ENCODE measurements at regions not wholly inside any gene's neighbourhood (a gene's known extent, or its start where the extent isn't known, plus 50 kb on each side); places are given as distances from the start of the nearest gene placed in this dataset.

- ATAC-seq (ENCODE audit: insufficient read depth, low read depth) (no peak), DNase-seq (no peak)
- Histone ChIP-seq H3K27ac (ENCODE audit: low read length) (no peak overlapping the region), H2AFZ (ENCODE audit: low read depth, low read length) (no peak overlapping the region), H3K4me1 (ENCODE audit: insufficient read depth, low read length) (no peaks in the 10 kb centered on the region), H3K9ac (ENCODE audit: low read depth, low read length) (no peak overlapping the region), H3K4me3 (ENCODE audit: low read depth in 1 of 2, low read length in 2 of 2) (no peak overlapping the region), H3K27me3 (ENCODE audit: insufficient read depth, low read length, poor library complexity) (no peaks in the 10 kb centered on the region), H3K79me2 (ENCODE audit: insufficient read depth, low read length) (no peaks in the 10 kb centered on the region), H3K36me3 (ENCODE audit: insufficient read depth, low read length) (no peaks in the 10 kb centered on the region), H4K20me1 (ENCODE audit: insufficient read depth, low read length) (no peaks in the 10 kb centered on the region), H3K4me2 (ENCODE audit: insufficient read depth, low read length) (no peak overlapping the region), H3K9me3 (ENCODE audit: insufficient read depth, low read length, severe bottlenecking) (no peaks in the 10 kb centered on the region)
- no peak for TF ChIP-seq EZH2 (IDR thresholded peaks at IDR 0.05; ENCODE audit: borderline replicate concordance, low read depth, low read length, severe bottlenecking)
- TF ChIP-seq CTCF (IDR thresholded peaks at IDR 0.05; ENCODE audit: borderline replicate concordance, extremely low read depth, low read length, poor library complexity, severe bottlenecking) = no peak
These were observed 166.3 kb downstream of the KDR start for GRCh38 chr4:54959131-54959530.

GRCh38 chr4:54958236-54958635 lies 167.2 kb downstream of the KDR start:
- H3K4me1 ChIP-seq (ENCODE audit: insufficient read depth, low read length) = no peaks in the 10 kb centered on the region
- no peaks in the 10 kb centered on the region for H3K27me3 ChIP-seq (ENCODE audit: insufficient read depth, low read length, poor library complexity)
- H3K4me3 ChIP-seq (ENCODE audit: low read depth in 1 of 2, low read length in 2 of 2) = no peak overlapping the region
- no peaks in the 10 kb centered on the region for H3K79me2 ChIP-seq (ENCODE audit: insufficient read depth, low read length)
- H3K9ac ChIP-seq (ENCODE audit: low read depth, low read length) = no peak overlapping the region
- H3K4me2 ChIP-seq (ENCODE audit: insufficient read depth, low read length) = no peak overlapping the region
- H3K36me3 ChIP-seq (ENCODE audit: insufficient read depth, low read length) = no peaks in the 10 kb centered on the region
- no peak overlapping the region for H3K27ac ChIP-seq (ENCODE audit: low read length)
- H4K20me1 ChIP-seq (ENCODE audit: insufficient read depth, low read length) = no peaks in the 10 kb centered on the region
- no peak overlapping the region for H2AFZ ChIP-seq (ENCODE audit: low read depth, low read length)
- TF ChIP-seq CTCF (IDR thresholded peaks at IDR 0.05; ENCODE audit: borderline replicate concordance, extremely low read depth, low read length, poor library complexity, severe bottlenecking) = no peak
- no peak for TF ChIP-seq EZH2 (IDR thresholded peaks at IDR 0.05; ENCODE audit: borderline replicate concordance, low read depth, low read length, severe bottlenecking)
- DNase-seq = no peak
- no peak for ATAC-seq (ENCODE audit: insufficient read depth, low read depth)
- no peaks in the 10 kb centered on the region for H3K9me3 ChIP-seq (ENCODE audit: insufficient read depth, low read length, severe bottlenecking)

GRCh38 chr4:54954656-54955388 lies 170.6 kb downstream of the KDR start:
- Histone ChIP-seq H2AFZ (ENCODE audit: low read depth, low read length) (no peak overlapping the region), H3K4me2 (ENCODE audit: insufficient read depth, low read length) (no peak overlapping the region), H3K4me3 (ENCODE audit: low read depth in 1 of 2, low read length in 2 of 2) (no peak overlapping the region), H3K27ac (ENCODE audit: low read length) (no peak overlapping the region), H4K20me1 (ENCODE audit: insufficient read depth, low read length) (no peaks in the 10 kb centered on the region), H3K9me3 (ENCODE audit: insufficient read depth, low read length, severe bottlenecking) (no peaks in the 10 kb centered on the region), H3K9ac (ENCODE audit: low read depth, low read length) (no peak overlapping the region), H3K27me3 (ENCODE audit: insufficient read depth, low read length, poor library complexity) (no peaks in the 10 kb centered on the region), H3K36me3 (ENCODE audit: insufficient read depth, low read length) (no peaks in the 10 kb centered on the region), H3K4me1 (ENCODE audit: insufficient read depth, low read length) (no peaks in the 10 kb centered on the region), H3K79me2 (ENCODE audit: insufficient read depth, low read length) (no peaks in the 10 kb centered on the region)
- no peak for DNase-seq
- no peak for ATAC-seq (ENCODE audit: insufficient read depth, low read depth)
- TF ChIP-seq EZH2 (IDR thresholded peaks at IDR 0.05; ENCODE audit: borderline replicate concordance, low read depth, low read length, severe bottlenecking) (no peak), CTCF (IDR thresholded peaks at IDR 0.05; ENCODE audit: borderline replicate concordance, extremely low read depth, low read length, poor library complexity, severe bottlenecking) (no peak)
